ENCODE measurements at regions not wholly inside any gene's neighbourhood (a gene's known extent, or its start where the extent isn't known, plus 50 kb on each side); places are given as distances from the start of the nearest gene placed in this dataset.
A peak's percentile ranks its signal among the peaks of the same experiment; 100 is the strongest.
"Not testable (repeated sequence)": the region's sequence is repeated elsewhere in the genome, so short reads cannot be mapped to it uniquely, and the experiment has no call there.

- Histone ChIP-seq H3K9me2 (replicated peaks; ENCODE audit: insufficient read depth) (no peaks in the 10 kb centered on the region), H2AFZ (peak overlapping the region; percentile 14), H3K27me3 (no peaks in the 10 kb centered on the region), H3K4me1 (ENCODE audit: insufficient read depth) (peaks cover 13% of the 10 kb centered on the region), H3K4me3 (no peak overlapping the region), H3K9me3 (ENCODE audit: low read depth) (peaks cover under 1% of the 10 kb centered on the region), H3K79me2 (no peaks in the 10 kb centered on the region), H3K36me3 (replicated peaks; ENCODE audit: insufficient read depth, low read depth) (no peaks in the 10 kb centered on the region), H3K4me2 (peak overlapping the region; percentile 67), H3K27ac (peak overlapping the region; percentile 90), H4K20me1 (ENCODE audit: insufficient read depth, poor library complexity, severe bottlenecking) (no peaks in the 10 kb centered on the region)
- TF ChIP-seq EZH2 (IDR thresholded peaks at IDR 0.05; ENCODE audit: borderline replicate concordance) (no peak), CTCF (IDR thresholded peaks at IDR 0.05; ENCODE audit: poor library complexity) (no peak)
- WGBS (ENCODE audit: low lambda C conversion rate, missing lambda C conversion rate), result 22% methylated on average over 7 of the region's 7 CpGs
- peak; percentile 75 for DNase-seq (ENCODE audit: low spot score)
Measured at GRCh38 chr10:4241724-4242345, 456.8 kb upstream of the KLF6 start.

- no peaks in the 10 kb centered on the region for H3K36me3 ChIP-seq (replicated peaks; ENCODE audit: insufficient read depth, low read depth)
- H3K4me2 ChIP-seq, result peak overlapping the region; percentile 67
- TF ChIP-seq CTCF (IDR thresholded peaks at IDR 0.05; ENCODE audit: poor library complexity) (no peak), EZH2 (IDR thresholded peaks at IDR 0.05; ENCODE audit: borderline replicate concordance) (no peak), EZH2phosphoT487 (IDR thresholded peaks at IDR 0.05; ENCODE audit: low read depth, severe bottlenecking, unreplicated experiment) (no peak)
- H3K9me3 ChIP-seq (ENCODE audit: low read depth), result peaks cover 5% of the 10 kb centered on the region
- no peaks in the 10 kb centered on the region for H3K79me2 ChIP-seq
- H4K20me1 ChIP-seq (ENCODE audit: insufficient read depth, poor library complexity, severe bottlenecking), result no peaks in the 10 kb centered on the region
- DNase-seq (ENCODE audit: low spot score), result no peak
- no peaks in the 10 kb centered on the region for H3K27me3 ChIP-seq
- 88% methylated on average over 7 of the region's 7 CpGs for WGBS (ENCODE audit: low lambda C conversion rate, missing lambda C conversion rate)
- no peaks in the 10 kb centered on the region for H3K9me2 ChIP-seq (replicated peaks; ENCODE audit: insufficient read depth)
- H2AFZ ChIP-seq, result no peak overlapping the region
- H3K4me1 ChIP-seq (ENCODE audit: insufficient read depth), result peaks cover 13% of the 10 kb centered on the region
- peak overlapping the region; percentile 90 for H3K27ac ChIP-seq
- no peak overlapping the region for H3K4me3 ChIP-seq
Measured at GRCh38 chr10:4240608-4241197, 455.7 kb upstream of the KLF6 start.

- Histone ChIP-seq H3K27ac (no peak overlapping the region), H3K4me2 (no peak overlapping the region), H3K36me3 (replicated peaks; ENCODE audit: insufficient read depth, low read depth) (no peaks in the 10 kb centered on the region), H4K20me1 (ENCODE audit: insufficient read depth, poor library complexity, severe bottlenecking) (no peaks in the 10 kb centered on the region), H3K4me1 (ENCODE audit: insufficient read depth) (peaks cover 13% of the 10 kb centered on the region), H3K9me3 (ENCODE audit: low read depth) (peaks cover 5% of the 10 kb centered on the region), H3K79me2 (no peaks in the 10 kb centered on the region), H2AFZ (no peak overlapping the region), H3K4me3 (no peak overlapping the region), H3K27me3 (no peaks in the 10 kb centered on the region), H3K9me2 (replicated peaks; ENCODE audit: insufficient read depth) (no peaks in the 10 kb centered on the region)
- DNase-seq (ENCODE audit: low spot score), result no peak
- WGBS (ENCODE audit: low lambda C conversion rate, missing lambda C conversion rate), result 75% methylated on average over 3 of the region's 3 CpGs
- TF ChIP-seq EZH2 (IDR thresholded peaks at IDR 0.05; ENCODE audit: borderline replicate concordance), result no peak
- no peak for TF ChIP-seq EZH2phosphoT487 (IDR thresholded peaks at IDR 0.05; ENCODE audit: low read depth, severe bottlenecking, unreplicated experiment)
- TF ChIP-seq CTCF (IDR thresholded peaks at IDR 0.05; ENCODE audit: poor library complexity), result no peak
Measured at GRCh38 chr10:4239186-4239585, 454.2 kb upstream of the KLF6 start.

- not testable (repeated sequence) for H3K27me3 ChIP-seq; H3K79me2 ChIP-seq; H3K4me3 ChIP-seq; H3K4me1 ChIP-seq (ENCODE audit: insufficient read depth); H4K20me1 ChIP-seq (ENCODE audit: insufficient read depth, poor library complexity, severe bottlenecking); H3K27ac ChIP-seq; H3K9me2 ChIP-seq (replicated peaks; ENCODE audit: insufficient read depth); H3K9me3 ChIP-seq (ENCODE audit: low read depth); H3K36me3 ChIP-seq (replicated peaks; ENCODE audit: insufficient read depth, low read depth); H3K4me2 ChIP-seq; DNase-seq (ENCODE audit: low spot score); H2AFZ ChIP-seq
- 100% methylated on average over 2 of the region's 2 CpGs for WGBS (ENCODE audit: low lambda C conversion rate, missing lambda C conversion rate)
Measured at GRCh38 chr10:4236905-4237304, 451.9 kb upstream of the KLF6 start.
